Hematopoietic multipotent progenitor cell treated with erythropoietin and hydrocortisone succinate and interleukin-3 and kit ligand, for 8 days (in vitro differentiated cells): ENCODE measurements at regions not wholly inside any gene's neighbourhood (a gene's known extent, or its start where the extent isn't known, plus 50 kb on each side); places are given as distances from the start of the nearest gene placed in this dataset.
A peak's percentile ranks its signal among the peaks of the same experiment; 100 is the strongest.

Experiments
- DNase-seq: peaks from one replicate; pipeline ENCODE4 v3.0.0-alpha.2; 2015

- DNase-seq: no peak
These were observed 305.4 kb upstream of the HS6ST1 start for GRCh38 chr2:128623776-128624761.

GRCh38 chr2:128624956-128625355 lies 306.3 kb upstream of the HS6ST1 start:
- DNase-seq: no peak

- DNase-seq: no peak
These were observed 306.8 kb upstream of the HS6ST1 start for GRCh38 chr2:128625421-128625820.

GRCh38 chr2:128625963-128626759 lies 307.5 kb upstream of the HS6ST1 start:
- DNase-seq: no peak

DNA sequence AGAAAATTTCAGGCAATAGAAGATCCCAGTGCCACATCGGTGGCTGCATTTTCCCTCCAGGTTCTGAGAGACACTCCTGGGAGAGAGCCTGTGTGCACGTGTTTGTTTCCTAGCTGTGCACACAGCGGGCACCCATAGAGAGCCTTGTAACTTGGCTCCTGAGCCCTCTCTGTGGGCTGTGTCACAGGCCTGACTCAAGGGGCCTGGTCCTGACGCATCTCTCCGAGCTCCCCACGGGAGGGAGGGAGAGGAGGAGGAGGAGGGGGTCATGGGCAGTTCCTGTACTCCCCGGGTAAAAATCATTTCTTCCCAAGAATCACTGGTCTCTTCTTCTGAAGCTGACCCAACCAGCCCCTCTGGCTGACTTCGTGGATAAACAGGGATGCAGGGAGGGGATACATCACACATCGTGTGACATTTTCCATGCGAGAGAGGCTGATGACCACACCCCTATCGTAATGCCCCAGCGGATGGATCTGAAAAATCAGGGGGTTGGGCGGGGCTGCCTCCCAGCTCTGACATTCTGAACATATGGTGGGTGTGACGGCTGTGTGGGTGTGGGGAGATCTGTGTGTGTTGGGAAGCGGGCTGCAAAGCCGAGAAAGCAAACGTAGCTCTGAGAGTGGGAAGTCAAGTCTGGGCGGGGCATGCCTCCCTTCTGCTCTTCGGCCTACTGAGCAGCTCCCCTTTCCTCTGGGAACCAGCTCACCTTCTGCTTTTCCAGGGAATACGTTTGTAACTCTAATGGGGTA lies 308.3 kb upstream of the HS6ST1 start:
- DNase-seq: no peak

DNA sequence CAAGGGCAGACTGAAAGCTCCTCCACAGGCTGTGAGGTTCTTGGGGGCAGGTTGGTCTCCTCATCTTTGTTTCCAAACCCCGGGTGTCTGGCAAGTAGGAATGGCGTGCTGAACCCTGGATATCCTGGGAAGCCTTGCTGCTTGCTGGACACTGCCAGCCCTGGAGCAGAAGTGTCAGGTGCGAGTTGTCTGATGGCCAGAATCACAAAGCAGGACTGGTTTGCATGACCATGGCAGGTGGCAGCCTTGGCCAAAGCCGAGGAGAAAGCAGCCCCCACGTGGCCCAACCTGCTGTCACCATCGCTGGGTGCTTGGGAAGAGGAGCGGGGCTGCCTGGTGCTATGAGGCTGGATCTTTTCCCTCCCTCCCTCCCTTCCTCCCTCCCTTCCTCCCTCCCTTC lies 309.5 kb upstream of the HS6ST1 start:
- DNase-seq: no peak

- DNase-seq: no peak
These were observed 310.3 kb upstream of the HS6ST1 start for GRCh38 chr2:128628996-128629395.

GRCh38 chr2:128630974-128631697 lies 312.5 kb upstream of the HS6ST1 start:
- no peak for DNase-seq

DNA sequence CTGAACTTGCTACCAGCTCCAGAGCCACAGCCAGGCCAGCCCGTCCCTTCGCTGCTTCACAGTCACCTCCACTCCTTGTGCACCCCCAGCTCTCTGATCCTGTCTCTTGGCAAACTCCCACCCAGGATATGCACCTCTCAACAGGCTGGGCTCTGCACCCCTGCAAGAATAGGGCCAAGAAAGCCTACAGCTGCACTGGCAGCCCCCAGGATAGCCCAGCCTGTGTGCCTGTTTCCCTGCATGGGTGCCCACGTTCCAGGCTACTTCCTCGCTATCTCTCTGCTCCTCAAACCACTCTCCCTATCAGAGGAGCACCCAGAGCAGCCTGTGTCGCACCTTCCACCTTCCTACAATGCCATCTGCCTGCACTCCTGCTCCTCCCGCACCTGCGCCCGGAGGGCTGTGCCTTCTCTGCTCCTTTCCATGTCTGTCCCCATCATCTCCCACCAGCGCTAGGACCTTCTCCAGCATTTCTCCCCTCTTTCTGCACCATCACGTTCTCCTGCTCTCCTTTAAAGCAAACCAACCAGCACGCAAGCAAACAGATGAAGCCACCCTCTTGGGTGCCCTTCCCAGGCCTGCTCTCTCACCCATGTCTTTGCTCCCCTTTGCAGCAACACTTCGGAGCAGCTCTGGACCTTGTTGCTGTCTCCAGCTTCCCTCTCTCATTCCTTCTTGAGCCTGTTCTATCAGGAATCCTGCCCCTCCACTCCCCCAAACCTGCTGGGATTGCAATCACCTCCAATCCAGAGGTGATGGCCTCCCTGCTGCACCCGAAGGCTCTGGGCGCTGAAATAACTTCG lies 313.2 kb upstream of the HS6ST1 start:
- DNase-seq: no peak

- no peak for DNase-seq
These were observed 313.8 kb upstream of the HS6ST1 start for GRCh38 chr2:128632501-128632800.

GRCh38 chr2:128633501-128633900 lies 314.8 kb upstream of the HS6ST1 start:
- no peak for DNase-seq

- no peak for DNase-seq
These were observed 316.8 kb upstream of the HS6ST1 start for GRCh38 chr2:128635361-128635900.

DNA sequence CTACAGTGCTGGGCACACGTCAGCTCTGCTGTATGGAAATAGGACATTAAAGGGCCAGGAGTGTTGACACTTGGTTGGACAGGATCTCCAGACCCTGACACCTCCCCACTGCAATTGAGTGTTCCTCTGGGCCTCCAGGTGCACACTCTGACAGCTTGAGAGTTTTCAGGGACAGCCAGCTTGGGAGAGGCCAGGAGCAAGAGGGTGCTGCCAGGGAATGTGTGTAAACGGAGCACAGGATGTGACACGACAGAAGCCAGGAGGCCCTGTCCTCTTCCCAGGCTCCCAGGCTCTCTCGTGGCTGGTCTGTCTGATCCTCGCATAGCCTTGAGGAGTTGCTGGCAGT lies 318.1 kb upstream of the HS6ST1 start:
- DNase-seq: no peak

DNA sequence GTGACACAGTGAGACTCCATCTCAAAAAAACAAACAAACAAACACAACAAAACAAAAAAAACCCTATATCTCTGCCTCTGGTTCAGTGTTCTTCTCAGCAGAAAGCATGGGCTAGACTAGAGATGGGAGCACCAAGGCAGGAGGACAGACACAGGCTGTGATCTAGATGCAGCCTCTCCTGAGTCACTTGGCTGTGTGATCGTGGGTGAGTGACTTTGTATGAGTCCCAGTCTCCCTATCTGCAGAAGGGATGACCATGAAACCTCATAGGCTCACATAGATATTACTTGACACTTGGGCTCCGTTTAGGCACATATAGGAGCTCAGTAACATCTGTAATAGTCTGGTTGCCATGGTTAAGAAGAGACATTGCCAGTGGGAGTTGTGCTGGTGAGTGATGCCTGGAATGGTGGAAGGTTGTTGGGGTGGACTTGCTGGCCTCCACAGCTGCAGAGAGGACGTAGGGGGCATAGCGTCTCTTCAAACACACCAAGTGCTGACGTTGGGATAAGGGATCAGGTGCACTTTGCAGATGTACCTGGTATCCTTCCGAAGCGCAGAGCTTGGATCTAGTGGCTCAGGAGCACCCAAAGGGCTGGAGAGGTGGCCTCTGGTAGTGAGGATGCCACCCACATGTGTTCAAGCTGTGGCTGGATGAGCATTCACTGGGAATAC lies 318.9 kb upstream of the HS6ST1 start:
- no peak for DNase-seq

GRCh38 chr2:128638341-128639119 lies 319.9 kb upstream of the HS6ST1 start:
- peak; percentile 5 for DNase-seq

- DNase-seq: no peak
These were observed 320.4 kb upstream of the HS6ST1 start for GRCh38 chr2:128639120-128639477.

DNA sequence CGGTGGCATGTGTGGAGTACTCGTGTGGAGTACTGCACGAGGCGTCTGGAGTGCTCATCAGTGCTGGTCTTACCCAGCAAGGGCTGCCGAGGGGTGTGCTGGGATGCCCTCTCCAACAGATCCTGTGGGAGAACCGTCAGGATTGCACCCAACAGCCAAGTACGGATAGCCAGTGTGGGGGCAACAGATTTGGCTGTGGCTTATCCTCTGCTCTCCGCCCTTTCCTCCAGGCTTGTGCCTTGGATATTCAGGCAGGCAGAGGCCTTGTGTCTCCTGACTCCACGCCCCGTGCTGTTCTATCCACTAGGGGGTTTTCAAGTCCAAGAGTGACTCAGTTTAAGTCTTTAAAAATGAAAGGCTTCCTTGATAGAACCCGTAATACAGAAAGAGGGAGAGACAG lies 321.0 kb upstream of the HS6ST1 start:
- DNase-seq: no peak

- DNase-seq: no peak
These were observed 321.6 kb upstream of the HS6ST1 start for GRCh38 chr2:128640166-128640844.

DNA sequence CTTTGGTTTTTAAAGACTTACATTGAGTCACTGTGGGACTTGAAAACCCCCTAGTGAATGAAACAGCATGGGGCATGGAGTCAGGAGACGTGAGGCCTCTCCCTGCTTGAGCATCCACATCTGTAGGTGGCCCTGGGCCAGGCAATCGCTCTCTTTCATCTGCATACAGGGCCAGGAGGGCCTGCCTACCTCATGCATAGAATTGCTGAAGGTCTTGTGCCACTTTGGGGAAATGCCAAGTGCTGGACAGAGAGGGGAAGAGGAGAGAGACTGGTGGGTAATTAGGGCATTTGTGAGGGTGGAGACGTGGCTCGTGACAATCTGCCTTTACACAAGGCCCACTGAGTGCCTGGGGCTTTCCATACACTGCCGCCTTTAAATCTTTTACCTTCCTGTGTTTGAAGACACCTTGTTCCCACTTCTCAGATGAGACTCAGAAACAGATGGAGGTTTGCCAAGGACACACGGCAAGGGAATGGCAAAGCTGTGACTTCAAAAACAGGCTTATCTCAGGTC lies 322.2 kb upstream of the HS6ST1 start:
- no peak for DNase-seq
